ENCODE measurements at regions not wholly inside any gene's neighbourhood (a gene's known extent, or its start where the extent isn't known, plus 50 kb on each side); places are given as distances from the start of the nearest gene placed in this dataset.

- Histone ChIP-seq H3K4me3 (ENCODE audit: low read length) (no peak overlapping the region), H4K20me1 (ENCODE audit: insufficient read depth) (no peaks in the 10 kb centered on the region), H3F3A (ENCODE audit: insufficient read depth, low read length, poor library complexity, severe bottlenecking) (no peaks in the 10 kb centered on the region), H2AFZ (ENCODE audit: low read depth, low read length) (no peak overlapping the region), H3K36me3 (ENCODE audit: insufficient read depth, low read length) (no peaks in the 10 kb centered on the region), H3K4me2 (ENCODE audit: low read length) (no peak overlapping the region), H3K9me2 (ENCODE audit: insufficient read depth, low read length) (no peaks in the 10 kb centered on the region), H3K79me2 (replicated peaks; ENCODE audit: insufficient read depth, low read length) (no peaks in the 10 kb centered on the region), H3K27me3 (ENCODE audit: insufficient read depth, low read depth, low read length) (no peaks in the 10 kb centered on the region), H3K9me3 (ENCODE audit: low read length) (no peaks in the 10 kb centered on the region), H3K27ac (ENCODE audit: low read length) (no peak overlapping the region), H3K9ac (ENCODE audit: low read length) (no peak overlapping the region)
- no peak for TF ChIP-seq EP300 (conservative IDR thresholded peaks at IDR 0.05; ENCODE audit: poor library complexity, severe bottlenecking)
- no peak for TF ChIP-seq RAD21 (conservative IDR thresholded peaks at IDR 0.05)
- no peak for TF ChIP-seq CTCF (IDR thresholded peaks at IDR 0.05; ENCODE audit: poor library complexity, severe bottlenecking)
- no peak for TF ChIP-seq TAF1 (IDR thresholded peaks at IDR 0.05; ENCODE audit: low read depth)
- no peak for TF ChIP-seq SMC3 (conservative IDR thresholded peaks at IDR 0.05; ENCODE audit: poor library complexity)
- no peak for TF ChIP-seq EZH2 (IDR thresholded peaks at IDR 0.05; ENCODE audit: borderline replicate concordance, insufficient read depth, low read length, poor library complexity, severe bottlenecking)
- TF ChIP-seq REST (IDR thresholded peaks at IDR 0.05; ENCODE audit: borderline replicate concordance), result no peak
- TF ChIP-seq MXI1 (conservative IDR thresholded peaks at IDR 0.05; ENCODE audit: poor library complexity, severe bottlenecking), result no peak
- no peak for TF ChIP-seq POLR2AphosphoS5 (IDR thresholded peaks at IDR 0.05)
These were observed 283.5 kb upstream of the PPP2R2D start for GRCh38 chr10:131617113-131617858.

- H3K27ac ChIP-seq (ENCODE audit: low read length), result no peak overlapping the region
- no peak overlapping the region for H3K4me2 ChIP-seq (ENCODE audit: low read length)
- H3K36me3 ChIP-seq (ENCODE audit: insufficient read depth, low read length), result no peaks in the 10 kb centered on the region
- no peak overlapping the region for H2AFZ ChIP-seq (ENCODE audit: low read depth, low read length)
- no peak overlapping the region for H3K4me3 ChIP-seq (ENCODE audit: low read length)
- no peaks in the 10 kb centered on the region for H3K27me3 ChIP-seq (ENCODE audit: insufficient read depth, low read depth, low read length)
- TF ChIP-seq EP300 (conservative IDR thresholded peaks at IDR 0.05; ENCODE audit: poor library complexity, severe bottlenecking) (no peak), TAF1 (IDR thresholded peaks at IDR 0.05; ENCODE audit: low read depth) (no peak), POLR2AphosphoS5 (IDR thresholded peaks at IDR 0.05) (no peak), EZH2 (IDR thresholded peaks at IDR 0.05; ENCODE audit: borderline replicate concordance, insufficient read depth, low read length, poor library complexity, severe bottlenecking) (no peak), SMC3 (conservative IDR thresholded peaks at IDR 0.05; ENCODE audit: poor library complexity) (no peak), MXI1 (conservative IDR thresholded peaks at IDR 0.05; ENCODE audit: poor library complexity, severe bottlenecking) (no peak), RAD21 (conservative IDR thresholded peaks at IDR 0.05) (no peak), REST (IDR thresholded peaks at IDR 0.05; ENCODE audit: borderline replicate concordance) (no peak)
- no peaks in the 10 kb centered on the region for H3K9me3 ChIP-seq (ENCODE audit: low read length)
- no peaks in the 10 kb centered on the region for H3K79me2 ChIP-seq (replicated peaks; ENCODE audit: insufficient read depth, low read length)
- no peaks in the 10 kb centered on the region for H4K20me1 ChIP-seq (ENCODE audit: insufficient read depth)
- H3K9ac ChIP-seq (ENCODE audit: low read length), result no peak overlapping the region
- no peaks in the 10 kb centered on the region for H3K9me2 ChIP-seq (ENCODE audit: insufficient read depth, low read length)
- no peaks in the 10 kb centered on the region for H3F3A ChIP-seq (ENCODE audit: insufficient read depth, low read length, poor library complexity, severe bottlenecking)
These were observed 282.1 kb upstream of the PPP2R2D start for GRCh38 chr10:131618587-131619267.
